ENCODE measurements at regions not wholly inside any gene's neighbourhood (a gene's known extent, or its start where the extent isn't known, plus 50 kb on each side); places are given as distances from the start of the nearest gene placed in this dataset.
A peak's percentile ranks its signal among the peaks of the same experiment; 100 is the strongest.

DNA sequence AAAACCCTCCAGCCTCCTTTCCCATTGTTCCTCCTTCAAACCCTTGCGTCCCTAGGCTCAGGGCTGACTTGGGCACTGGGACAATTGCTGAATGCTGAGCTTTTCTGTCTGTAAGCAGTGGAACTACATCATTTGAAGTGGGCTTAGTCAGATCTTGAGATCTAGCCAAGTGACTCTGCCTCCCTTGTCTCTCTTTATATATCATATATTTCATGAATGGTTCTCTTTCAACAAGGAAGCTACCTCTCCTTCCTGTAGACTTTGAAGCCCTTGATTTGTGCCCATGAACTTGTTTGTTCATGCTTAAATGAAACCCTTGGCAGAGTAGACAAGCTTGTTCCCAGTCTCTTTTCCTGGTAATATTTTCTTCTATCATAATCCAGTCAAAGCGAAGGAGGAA, 60.0 kb upstream of the KIF13A start:
- Histone ChIP-seq H3K27ac (replicated peaks; ENCODE audit: low read length) (no peak overlapping the region), H3K23ac (ENCODE audit: low read depth, low read length, poor library complexity) (no peak overlapping the region), H3K18ac (ENCODE audit: low read length) (no peak overlapping the region), H3K4ac (ENCODE audit: low read length) (no peak overlapping the region), H2AK5ac (ENCODE audit: low read depth, low read length) (no peak overlapping the region), H3K79me1 (ENCODE audit: low read depth, low read length) (no peaks in the 10 kb centered on the region), H3K27me3 (ENCODE audit: control insufficient read depth in 3 of 3, insufficient read depth in 3 of 3, low read depth in 1 of 3, low read length in 3 of 3) (no peaks in the 10 kb centered on the region), H3K36me3 (replicated peaks in 1 of 2; ENCODE audit: control insufficient read depth in 2 of 2, insufficient read depth in 2 of 2, low read length in 2 of 2) (no peaks in the 10 kb centered on the region), H4K8ac (ENCODE audit: low read depth, low read length) (no peak overlapping the region), H2BK15ac (ENCODE audit: low read length) (no peak overlapping the region), H3K9me3 (replicated peaks in 1 of 2; ENCODE audit: control insufficient read depth in 2 of 2, insufficient read depth in 1 of 2, low read depth in 1 of 2, low read length in 2 of 2) (no peaks in the 10 kb centered on the region), H2BK5ac (ENCODE audit: low read length) (no peak overlapping the region), H3K4me1 (ENCODE audit: control insufficient read depth in 2 of 2, insufficient read depth in 1 of 2, low read depth in 1 of 2, low read length in 2 of 2) (peaks cover 2 to 5% of the 10 kb centered on the region in 2 donors), H3K9ac (ENCODE audit: low read depth, low read length, poor library complexity) (no peak overlapping the region), H4K91ac (ENCODE audit: low read depth, low read length, poor library complexity) (no peak overlapping the region), H3K4me2 (ENCODE audit: insufficient read depth, low read length, poor library complexity, severe bottlenecking) (no peak overlapping the region), H3K14ac (ENCODE audit: low read length) (no peak overlapping the region), H2BK120ac (ENCODE audit: low read depth, low read length) (no peak overlapping the region), H3K4me3 (ENCODE audit: low read length in 2 of 2) (no peak overlapping the region), H2BK12ac (ENCODE audit: low read length) (no peak overlapping the region), H2AFZ (ENCODE audit: low read length) (no peak overlapping the region)
- DNase-seq (ENCODE audit: low spot score), result no peak
- no CpG with 5 or more reads among the region's 2 CpGs for WGBS, 2 donors (ENCODE audit: extremely low coverage in 2 of 2, insufficient read length in 2 of 2, insufficient replicate concordance in 1 of 2)

DNA sequence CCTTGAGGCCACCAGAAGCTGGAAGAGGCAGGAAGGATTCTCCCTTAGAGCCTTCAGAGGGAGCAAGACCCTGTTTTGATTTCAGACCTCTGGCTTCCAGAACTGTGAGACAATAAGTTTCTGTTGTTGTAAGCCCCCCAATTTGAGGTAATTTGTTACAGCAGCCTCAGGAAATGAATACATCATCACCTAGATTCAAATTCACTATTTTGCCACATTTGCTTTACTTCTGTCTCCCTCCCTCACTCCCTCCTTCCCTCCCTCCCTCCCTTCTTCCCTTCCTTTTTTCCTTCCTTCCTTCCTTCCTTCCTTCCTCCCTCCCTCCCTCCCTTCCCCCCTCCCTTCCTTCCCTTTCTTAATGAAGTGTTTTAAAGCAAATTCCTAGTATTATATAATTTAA, 58.1 kb upstream of the KIF13A start:
- Histone ChIP-seq H3K4me1 (ENCODE audit: control insufficient read depth in 2 of 2, insufficient read depth in 1 of 2, low read depth in 1 of 2, low read length in 2 of 2) (peaks cover 3 to 8% of the 10 kb centered on the region in 2 donors), H2BK15ac (ENCODE audit: low read length) (no peak overlapping the region), H4K91ac (ENCODE audit: low read depth, low read length, poor library complexity) (no peak overlapping the region), H2BK12ac (ENCODE audit: low read length) (no peak overlapping the region), H3K23ac (ENCODE audit: low read depth, low read length, poor library complexity) (no peak overlapping the region), H3K18ac (ENCODE audit: low read length) (no peak overlapping the region), H2BK5ac (ENCODE audit: low read length) (no peak overlapping the region), H3K4me3 (ENCODE audit: low read length in 2 of 2) (no peak overlapping the region), H2AK5ac (ENCODE audit: low read depth, low read length) (no peak overlapping the region), H3K9ac (ENCODE audit: low read depth, low read length, poor library complexity) (no peak overlapping the region), H3K9me3 (replicated peaks in 1 of 2; ENCODE audit: control insufficient read depth in 2 of 2, insufficient read depth in 1 of 2, low read depth in 1 of 2, low read length in 2 of 2) (no peaks in the 10 kb centered on the region), H3K27ac (replicated peaks; ENCODE audit: low read length) (no peak overlapping the region), H3K4me2 (ENCODE audit: insufficient read depth, low read length, poor library complexity, severe bottlenecking) (no peak overlapping the region), H2AFZ (ENCODE audit: low read length) (peak overlapping the region; percentile 19), H3K79me1 (ENCODE audit: low read depth, low read length) (no peaks in the 10 kb centered on the region), H3K4ac (ENCODE audit: low read length) (no peak overlapping the region), H3K14ac (ENCODE audit: low read length) (no peak overlapping the region), H3K27me3 (ENCODE audit: control insufficient read depth in 3 of 3, insufficient read depth in 3 of 3, low read depth in 1 of 3, low read length in 3 of 3) (no peaks in the 10 kb centered on the region), H3K36me3 (replicated peaks in 1 of 2; ENCODE audit: control insufficient read depth in 2 of 2, insufficient read depth in 2 of 2, low read length in 2 of 2) (no peaks in the 10 kb centered on the region), H2BK120ac (ENCODE audit: low read depth, low read length) (no peak overlapping the region), H4K8ac (ENCODE audit: low read depth, low read length) (no peak overlapping the region)
- no peak for DNase-seq (ENCODE audit: low spot score)

DNA sequence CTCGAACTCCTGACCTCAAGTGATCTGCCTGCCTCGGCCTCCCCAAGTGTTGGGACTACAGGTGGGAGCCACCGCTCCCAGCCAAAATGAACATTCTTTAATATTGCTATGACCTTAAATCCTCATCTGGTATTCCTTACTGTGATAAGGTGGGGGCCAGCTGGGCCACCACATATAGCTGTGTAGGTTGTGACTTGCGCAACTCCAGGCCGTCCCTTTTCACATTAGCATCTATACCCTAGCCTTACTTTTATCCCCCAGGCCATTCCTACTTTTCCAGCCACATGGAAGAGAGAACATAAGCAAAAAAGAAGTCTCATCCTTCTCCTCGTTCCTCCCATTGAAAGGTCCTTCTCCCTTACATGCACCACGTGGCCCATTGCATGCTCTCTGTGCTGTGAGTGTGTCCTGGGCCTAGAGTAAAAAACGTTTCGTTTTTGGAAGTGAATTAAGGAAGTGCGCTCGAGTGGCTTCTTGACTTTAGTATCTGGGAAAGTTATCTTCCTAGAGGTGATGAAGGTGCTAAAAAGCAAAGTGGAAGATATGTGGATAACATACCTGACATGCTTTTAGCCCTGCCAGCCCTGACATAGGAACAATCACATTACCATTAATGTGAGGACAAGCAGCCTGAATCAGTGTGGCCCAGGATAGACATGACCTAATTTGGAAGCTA, 56.8 kb upstream of the KIF13A start:
- no peak overlapping the region for H2BK120ac ChIP-seq (ENCODE audit: low read depth, low read length)
- H3K4me3 ChIP-seq (ENCODE audit: low read length in 2 of 2), result no peak overlapping the region
- no peak overlapping the region for H2AK5ac ChIP-seq (ENCODE audit: low read depth, low read length)
- no CpG with 5 or more reads among the region's 11 CpGs for WGBS, 2 donors (ENCODE audit: extremely low coverage in 2 of 2, insufficient read length in 2 of 2, insufficient replicate concordance in 1 of 2)
- H3K9ac ChIP-seq (ENCODE audit: low read depth, low read length, poor library complexity), result no peak overlapping the region
- no peak overlapping the region for H3K18ac ChIP-seq (ENCODE audit: low read length)
- H2BK12ac ChIP-seq (ENCODE audit: low read length), result no peak overlapping the region
- no peak overlapping the region for H3K4ac ChIP-seq (ENCODE audit: low read length)
- DNase-seq (ENCODE audit: low spot score), result no peak
- no peaks in the 10 kb centered on the region for H3K36me3 ChIP-seq (replicated peaks in 1 of 2; ENCODE audit: control insufficient read depth in 2 of 2, insufficient read depth in 2 of 2, low read length in 2 of 2)
- no peak overlapping the region for H2BK15ac ChIP-seq (ENCODE audit: low read length)
- H2AFZ ChIP-seq (ENCODE audit: low read length), result peak overlapping the region; percentile 2
- no peak overlapping the region for H3K4me2 ChIP-seq (ENCODE audit: insufficient read depth, low read length, poor library complexity, severe bottlenecking)
- no peak overlapping the region for H4K8ac ChIP-seq (ENCODE audit: low read depth, low read length)
- H3K9me3 ChIP-seq (replicated peaks in 1 of 2; ENCODE audit: control insufficient read depth in 2 of 2, insufficient read depth in 1 of 2, low read depth in 1 of 2, low read length in 2 of 2), result no peaks in the 10 kb centered on the region
- H3K27me3 ChIP-seq (ENCODE audit: control insufficient read depth in 3 of 3, insufficient read depth in 3 of 3, low read depth in 1 of 3, low read length in 3 of 3), result no peaks in the 10 kb centered on the region
- H3K4me1 ChIP-seq (ENCODE audit: control insufficient read depth in 2 of 2, insufficient read depth in 1 of 2, low read depth in 1 of 2, low read length in 2 of 2), result peaks cover 3 to 8% of the 10 kb centered on the region in 2 donors
- no peak overlapping the region for H4K91ac ChIP-seq (ENCODE audit: low read depth, low read length, poor library complexity)
- no peak overlapping the region for H2BK5ac ChIP-seq (ENCODE audit: low read length)
- no peak overlapping the region for H3K27ac ChIP-seq (replicated peaks; ENCODE audit: low read length)
- no peaks in the 10 kb centered on the region for H3K79me1 ChIP-seq (ENCODE audit: low read depth, low read length)
- no peak overlapping the region for H3K14ac ChIP-seq (ENCODE audit: low read length)
- H3K23ac ChIP-seq (ENCODE audit: low read depth, low read length, poor library complexity), result no peak overlapping the region

DNA sequence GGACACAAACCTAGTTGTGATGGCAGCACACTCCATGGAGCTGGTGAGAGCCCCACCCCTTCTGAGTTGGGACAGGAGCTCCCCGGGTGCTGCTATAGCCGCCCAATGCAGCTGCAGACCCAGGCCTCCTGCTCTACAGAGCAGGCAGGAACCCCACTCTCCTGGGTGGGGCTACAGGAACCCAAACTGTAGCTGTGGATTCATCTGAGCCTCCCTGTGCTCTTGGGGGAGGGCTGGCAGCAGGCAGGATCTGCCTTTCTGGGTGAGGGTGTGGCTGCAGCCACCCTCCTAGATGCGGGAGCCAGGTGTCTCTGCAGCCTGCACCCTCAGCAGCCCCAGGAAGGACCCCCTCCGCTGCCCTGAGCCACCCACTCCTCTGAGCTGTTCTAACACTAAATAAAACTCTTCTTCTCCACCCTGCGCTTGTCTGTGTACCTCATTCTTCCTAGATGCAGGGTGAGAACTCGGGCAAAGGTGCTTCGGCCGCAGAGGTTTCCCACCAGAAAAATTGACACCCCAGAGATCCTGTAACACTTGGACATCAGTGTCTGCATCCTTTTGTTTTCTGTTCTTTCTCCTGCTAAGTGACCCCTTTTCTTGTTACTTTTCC, 55.2 kb upstream of the KIF13A start:
- no peak for DNase-seq (ENCODE audit: low spot score)
- H4K8ac ChIP-seq (ENCODE audit: low read depth, low read length), result no peak overlapping the region
- no peak overlapping the region for H2BK12ac ChIP-seq (ENCODE audit: low read length)
- H3K23ac ChIP-seq (ENCODE audit: low read depth, low read length, poor library complexity), result no peak overlapping the region
- H2AFZ ChIP-seq (ENCODE audit: low read length), result peak overlapping the region; percentile 64
- H3K9me3 ChIP-seq (replicated peaks in 1 of 2; ENCODE audit: control insufficient read depth in 2 of 2, insufficient read depth in 1 of 2, low read depth in 1 of 2, low read length in 2 of 2), result no peaks in the 10 kb centered on the region
- no peak overlapping the region for H4K91ac ChIP-seq (ENCODE audit: low read depth, low read length, poor library complexity)
- no peak overlapping the region for H2BK15ac ChIP-seq (ENCODE audit: low read length)
- no peak overlapping the region for H2BK120ac ChIP-seq (ENCODE audit: low read depth, low read length)
- H3K79me1 ChIP-seq (ENCODE audit: low read depth, low read length), result no peaks in the 10 kb centered on the region
- no CpG with 5 or more reads among the region's 8 CpGs for WGBS, 2 donors (ENCODE audit: extremely low coverage in 2 of 2, insufficient read length in 2 of 2, insufficient replicate concordance in 1 of 2)
- H3K4me2 ChIP-seq (ENCODE audit: insufficient read depth, low read length, poor library complexity, severe bottlenecking), result no peak overlapping the region
- H3K9ac ChIP-seq (ENCODE audit: low read depth, low read length, poor library complexity), result no peak overlapping the region
- no peaks in the 10 kb centered on the region for H3K27me3 ChIP-seq (ENCODE audit: control insufficient read depth in 3 of 3, insufficient read depth in 3 of 3, low read depth in 1 of 3, low read length in 3 of 3)
- H2BK5ac ChIP-seq (ENCODE audit: low read length), result no peak overlapping the region
- H2AK5ac ChIP-seq (ENCODE audit: low read depth, low read length), result no peak overlapping the region
- no peak overlapping the region for H3K27ac ChIP-seq (replicated peaks; ENCODE audit: low read length)
- no peak overlapping the region for H3K4ac ChIP-seq (ENCODE audit: low read length)
- H3K4me3 ChIP-seq (ENCODE audit: low read length in 2 of 2), result no peak overlapping the region
- no peak overlapping the region for H3K14ac ChIP-seq (ENCODE audit: low read length)
- H3K4me1 ChIP-seq (ENCODE audit: control insufficient read depth in 2 of 2, insufficient read depth in 1 of 2, low read depth in 1 of 2, low read length in 2 of 2), result peaks cover 3 to 8% of the 10 kb centered on the region in 2 donors
- no peaks in the 10 kb centered on the region for H3K36me3 ChIP-seq (replicated peaks in 1 of 2; ENCODE audit: control insufficient read depth in 2 of 2, insufficient read depth in 2 of 2, low read length in 2 of 2)
- H3K18ac ChIP-seq (ENCODE audit: low read length), result peak overlapping the region; percentile 32
